Activated B cell treated with CpG ODN at 0.5 μM for 24 hours (primary cell): ENCODE measurements at regions not wholly inside any gene's neighbourhood (a gene's known extent, or its start where the extent isn't known, plus 50 kb on each side); places are given as distances from the start of the nearest gene placed in this dataset.

Experiments
- ATAC-seq: fragments of 200-7000 bp; cut with Tn5 transposase; one replicate; pipeline ENCODE4 v1.10.0; 2021; ENCODE audit warnings: low read depth, mild to moderate bottlenecking, moderate library complexity
- CTCF ChIA-PET: fragments of 350-600 bp; sonication (Branson Sonifier 250); formaldehyde crosslinking; loops from one replicate; lab custom pipeline; 2021; ENCODE audit warnings: antibody characterized with exemption; lab: Charles Lee
- POLR2A ChIA-PET: fragments of 350-600 bp; sonication (Branson Sonifier 250); formaldehyde crosslinking; loops from one replicate; lab custom pipeline; 2021; ENCODE audit warnings: antibody characterized with exemption; lab: Charles Lee
- DNase-seq: peaks from one replicate; pipeline ENCODE4 v3.0.0; 2022
- H3K27ac Mint-ChIP-seq: one replicate; pipeline ENCODE4 v1.8.0; 2020; ENCODE audit warnings: mixed read lengths
- H3K27me3 Mint-ChIP-seq: one replicate; pipeline ENCODE4 v1.8.0; 2021; ENCODE audit warnings: mixed read lengths
- H3K36me3 Mint-ChIP-seq: one replicate; pipeline ENCODE4 v1.8.0; 2021; ENCODE audit warnings: low read depth, mixed read lengths
- H3K4me1 Mint-ChIP-seq: one replicate; pipeline ENCODE4 v1.8.0; 2021; ENCODE audit warnings: mixed read lengths
- H3K4me3 Mint-ChIP-seq: one replicate; pipeline ENCODE4 v1.8.0; 2020; ENCODE audit warnings: mild to moderate bottlenecking, mixed read lengths
- H3K9me3 Mint-ChIP-seq: one replicate; pipeline ENCODE4 v1.8.0; 2020; ENCODE audit warnings: mixed read lengths
- intact Hi-C: fragments of 100-400 bp; cut with micrococcal nuclease; formaldehyde crosslinking; loops from one replicate; pipeline ENCODE4 v1.15.1; 2024
- TF ChIP-seq, protein P1 (sequence below): fragments of 200-600 bp; IDR thresholded peaks from one replicate; pipeline ENCODE4 v1.8.0; 2022; ENCODE audit warnings: antibody characterized with exemption, mild to moderate bottlenecking

DNA sequence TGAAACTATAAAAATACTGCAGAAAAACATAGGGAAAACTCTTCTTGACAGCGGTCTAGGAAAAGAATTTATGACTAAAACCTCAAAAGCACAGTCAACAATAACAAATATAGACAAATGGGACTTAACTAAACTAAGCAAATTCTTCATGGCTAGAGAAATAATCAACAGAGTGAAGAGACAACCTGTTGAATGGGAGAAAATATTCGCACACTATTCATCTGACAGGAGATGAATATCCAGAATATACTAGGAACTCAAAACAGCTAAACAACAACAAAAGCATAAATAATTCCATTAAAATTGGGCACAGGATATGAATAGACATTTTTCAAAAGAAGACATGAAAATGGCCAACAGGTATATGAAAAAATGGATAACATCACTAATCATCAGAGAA is 303.6 kb upstream of the PRR20A start:
- no peaks in the 10 kb centered on the region for H3K4me1 Mint-ChIP-seq
- intact Hi-C loops = no loop called here
- H3K36me3 Mint-ChIP-seq = no peaks in the 10 kb centered on the region
- ATAC-seq (no peak), DNase-seq (no peak)
- H3K4me3 Mint-ChIP-seq = no peak overlapping the region
- no peak overlapping the region for H3K27ac Mint-ChIP-seq
- TF ChIP-seq, protein P1, sequence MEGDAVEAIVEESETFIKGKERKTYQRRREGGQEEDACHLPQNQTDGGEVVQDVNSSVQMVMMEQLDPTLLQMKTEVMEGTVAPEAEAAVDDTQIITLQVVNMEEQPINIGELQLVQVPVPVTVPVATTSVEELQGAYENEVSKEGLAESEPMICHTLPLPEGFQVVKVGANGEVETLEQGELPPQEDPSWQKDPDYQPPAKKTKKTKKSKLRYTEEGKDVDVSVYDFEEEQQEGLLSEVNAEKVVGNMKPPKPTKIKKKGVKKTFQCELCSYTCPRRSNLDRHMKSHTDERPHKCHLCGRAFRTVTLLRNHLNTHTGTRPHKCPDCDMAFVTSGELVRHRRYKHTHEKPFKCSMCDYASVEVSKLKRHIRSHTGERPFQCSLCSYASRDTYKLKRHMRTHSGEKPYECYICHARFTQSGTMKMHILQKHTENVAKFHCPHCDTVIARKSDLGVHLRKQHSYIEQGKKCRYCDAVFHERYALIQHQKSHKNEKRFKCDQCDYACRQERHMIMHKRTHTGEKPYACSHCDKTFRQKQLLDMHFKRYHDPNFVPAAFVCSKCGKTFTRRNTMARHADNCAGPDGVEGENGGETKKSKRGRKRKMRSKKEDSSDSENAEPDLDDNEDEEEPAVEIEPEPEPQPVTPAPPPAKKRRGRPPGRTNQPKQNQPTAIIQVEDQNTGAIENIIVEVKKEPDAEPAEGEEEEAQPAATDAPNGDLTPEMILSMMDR = no peak
- H3K27me3 Mint-ChIP-seq = no peaks in the 10 kb centered on the region
- peaks cover 10% of the 10 kb centered on the region for H3K9me3 Mint-ChIP-seq
- POLR2A ChIA-PET = no interaction called here
- CTCF ChIA-PET = no interaction called here

DNA sequence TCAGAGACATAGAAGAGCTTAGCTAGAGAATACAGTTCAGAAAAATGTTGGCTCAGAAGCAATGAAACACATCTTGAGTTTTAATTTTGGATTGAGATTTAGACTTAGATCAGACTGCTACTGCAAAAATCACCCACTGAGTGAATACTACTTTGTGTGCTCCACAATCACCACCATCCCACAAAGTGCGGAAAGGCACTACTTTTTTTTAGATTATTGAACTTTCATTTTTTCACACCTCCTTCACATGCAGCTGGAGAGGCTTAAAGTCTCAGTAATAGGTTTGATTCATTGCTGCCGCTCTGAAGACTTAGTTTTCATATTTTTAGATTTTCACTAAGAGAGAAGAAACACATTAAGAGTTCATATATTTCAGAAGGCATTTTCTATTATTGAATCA is 289.9 kb upstream of the PRR20A start:
- Mint-ChIP-seq H3K9me3 (peaks cover 15% of the 10 kb centered on the region), H3K4me1 (no peaks in the 10 kb centered on the region), H3K27ac (no peak overlapping the region), H3K27me3 (no peaks in the 10 kb centered on the region), H3K4me3 (no peak overlapping the region), H3K36me3 (no peaks in the 10 kb centered on the region)
- ChIA-PET POLR2A (no interaction called here), CTCF (no interaction called here)
- TF ChIP-seq, protein P1 = no peak
- DNase-seq (no peak), ATAC-seq (no peak)
- intact Hi-C loops = no loop called here

DNA sequence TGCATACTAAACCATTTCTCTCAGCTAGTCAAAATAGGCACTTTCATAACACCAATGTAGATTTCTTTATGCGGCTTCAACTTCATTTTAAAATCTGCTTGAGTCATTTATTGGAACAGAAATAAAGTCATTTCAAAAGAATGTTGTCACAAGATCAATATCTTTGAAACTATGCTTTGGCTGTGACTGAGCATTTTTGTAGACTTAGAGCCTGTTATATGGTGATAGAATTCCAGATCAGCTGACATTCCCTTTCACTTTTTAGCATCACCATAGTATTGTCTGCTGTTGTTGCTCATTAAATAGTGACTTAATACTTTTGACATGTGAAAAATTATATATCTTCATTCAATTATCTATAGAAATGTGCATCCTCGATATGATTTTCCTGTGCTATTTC is 279.2 kb upstream of the PRR20A start:
- Mint-ChIP-seq H3K9me3 (peaks cover 11% of the 10 kb centered on the region), H3K36me3 (no peaks in the 10 kb centered on the region), H3K4me1 (no peaks in the 10 kb centered on the region), H3K27me3 (no peaks in the 10 kb centered on the region), H3K27ac (no peak overlapping the region), H3K4me3 (no peak overlapping the region)
- TF ChIP-seq, protein P1 = no peak
- intact Hi-C loops = no loop called here
- ChIA-PET POLR2A (no interaction called here), CTCF (no interaction called here)
- no peak for DNase-seq
- no peak for ATAC-seq

DNA sequence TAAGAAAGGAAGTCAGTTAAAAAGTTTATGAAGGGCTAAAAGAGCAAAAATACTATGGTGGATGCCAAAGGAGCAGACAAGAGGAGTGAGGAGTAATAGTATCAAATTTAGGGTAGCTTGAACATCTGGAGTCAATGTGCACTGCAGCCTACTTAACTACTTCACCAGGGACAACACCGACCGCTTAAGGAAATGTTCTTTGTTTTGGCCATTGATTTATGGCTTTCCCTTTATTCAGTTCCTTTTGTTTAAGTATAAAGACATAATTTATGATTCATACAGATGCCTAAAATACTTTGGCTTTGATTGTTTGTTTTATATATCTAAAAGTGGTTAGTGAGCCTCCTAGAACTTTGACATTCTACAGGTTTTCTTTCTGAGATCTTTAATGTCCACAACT is 276.3 kb upstream of the PRR20A start:
- DNase-seq (no peak), ATAC-seq (no peak)
- CTCF ChIA-PET = no interaction called here
- no peaks in the 10 kb centered on the region for H3K4me1 Mint-ChIP-seq
- no peaks in the 10 kb centered on the region for H3K36me3 Mint-ChIP-seq
- TF ChIP-seq, protein P1 = no peak
- H3K27ac Mint-ChIP-seq = no peak overlapping the region
- H3K27me3 Mint-ChIP-seq = no peaks in the 10 kb centered on the region
- H3K4me3 Mint-ChIP-seq = no peak overlapping the region
- POLR2A ChIA-PET = no interaction called here
- peaks cover 9% of the 10 kb centered on the region for H3K9me3 Mint-ChIP-seq
- intact Hi-C loops = no loop called here

DNA sequence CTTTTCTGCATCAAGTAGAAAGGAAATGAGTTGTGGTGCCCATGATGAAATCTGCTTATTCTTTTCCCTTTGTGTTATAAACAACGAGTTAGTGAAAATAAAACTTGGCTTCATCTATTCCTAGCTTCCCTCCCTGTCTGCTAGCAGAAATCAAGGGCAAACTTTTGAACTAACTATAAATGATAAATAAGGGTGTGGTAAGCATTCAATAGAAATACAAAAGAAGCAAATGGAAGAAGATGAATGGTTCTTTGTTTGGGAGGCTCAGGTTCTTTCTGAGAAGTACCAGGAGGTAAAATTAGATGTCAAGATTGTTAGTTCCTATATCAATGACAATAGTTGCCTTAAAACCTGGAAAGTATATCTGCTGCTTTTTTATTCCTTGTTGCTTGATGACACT is 275.3 kb upstream of the PRR20A start:
- CTCF ChIA-PET = no interaction called here
- Mint-ChIP-seq H3K4me1 (no peaks in the 10 kb centered on the region), H3K4me3 (no peak overlapping the region)

More for the DNA sequence above, 275.3 kb upstream of the PRR20A start:
- intact Hi-C loops = no loop called here
- TF ChIP-seq, protein P1 = no peak
- ATAC-seq = no peak
- no peak overlapping the region for H3K27ac Mint-ChIP-seq
- no peak for DNase-seq
- no peaks in the 10 kb centered on the region for H3K27me3 Mint-ChIP-seq
- peaks cover 10% of the 10 kb centered on the region for H3K9me3 Mint-ChIP-seq
- POLR2A ChIA-PET = no interaction called here
- H3K36me3 Mint-ChIP-seq = no peaks in the 10 kb centered on the region
